H9 (cell line): ENCODE measurements at regions not wholly inside any gene's neighbourhood (a gene's known extent, or its start where the extent isn't known, plus 50 kb on each side); places are given as distances from the start of the nearest gene placed in this dataset.

Experiments used
- DNase-seq: peaks from one replicate; pipeline ENCODE4 v3.0.0-alpha.2; 2017
- H2AFZ ChIP-seq: one replicate; pipeline ENCODE4 v1.6.1; 2013; ENCODE audit warnings: mild to moderate bottlenecking, low read length, control low read depth, moderate library complexity
- H2AK5ac ChIP-seq: 2 replicates; pipeline ENCODE4 v1.6.1; 2013; ENCODE audit warnings: low read length, control low read depth, mixed read lengths; ENCODE audit not compliant: insufficient read length
- H2BK120ac ChIP-seq: one replicate; pipeline ENCODE4 v1.6.1; 2013; ENCODE audit warnings: low read depth, mild to moderate bottlenecking, low read length, control low read depth, inconsistent platforms; ENCODE audit not compliant: poor library complexity, severe bottlenecking
- H2BK12ac ChIP-seq: 2 replicates; pipeline ENCODE4 v1.6.1; 2013; ENCODE audit warnings: low read length, control low read depth, mixed read lengths, low read depth; ENCODE audit not compliant: insufficient read length
- H2BK15ac ChIP-seq: 2 replicates; pipeline ENCODE4 v1.6.1; 2013; ENCODE audit warnings: low read depth, low read length, control low read depth
- H2BK20ac ChIP-seq: one replicate; pipeline ENCODE4 v1.6.1; 2013; ENCODE audit warnings: low read depth, mild to moderate bottlenecking, low read length, control low read depth, inconsistent platforms; ENCODE audit not compliant: poor library complexity, severe bottlenecking
- H2BK5ac ChIP-seq: 2 replicates; pipeline ENCODE4 v1.6.1; 2013; ENCODE audit warnings: low read length, control low read depth, mixed read lengths; ENCODE audit not compliant: insufficient read length
- H3K14ac ChIP-seq: 2 replicates; pipeline ENCODE4 v1.6.1; 2013; ENCODE audit warnings: low read length, control low read depth; ENCODE audit not compliant: insufficient read depth
- H3K18ac ChIP-seq: 2 replicates; pipeline ENCODE4 v1.6.1; 2013; ENCODE audit warnings: low read depth, mild to moderate bottlenecking, mixed read lengths, low read length, control low read depth; ENCODE audit not compliant: insufficient read length
- H3K23ac ChIP-seq: 2 replicates; pipeline ENCODE4 v1.6.1; 2013; ENCODE audit warnings: low read length, control low read depth, mixed read lengths, low read depth; ENCODE audit not compliant: insufficient read length
- H3K23me2 ChIP-seq: 2 replicates; pipeline ENCODE4 v1.6.1; 2013; ENCODE audit warnings: low read depth, mild to moderate bottlenecking, mixed read lengths, low read length, control low read depth; ENCODE audit not compliant: insufficient read length, poor library complexity, severe bottlenecking
- H3K27ac ChIP-seq: 2 replicates; pipeline ENCODE4 v1.5.1; 2013; ENCODE audit warnings: low read length, control low read depth, mixed read lengths, low read depth; ENCODE audit not compliant: insufficient read length
- H3K27me3 ChIP-seq: 2 replicates; pipeline ENCODE4 v1.6.1; 2013; ENCODE audit warnings: low read length, control low read depth, inconsistent platforms; ENCODE audit not compliant: insufficient read depth
- H3K4ac ChIP-seq: 2 replicates; pipeline ENCODE4 v1.6.1; 2013; ENCODE audit warnings: low read depth, mild to moderate bottlenecking, control low read depth, inconsistent platforms, low read length, moderate library complexity
- H3K4me1 ChIP-seq: 2 replicates; pipeline ENCODE4 v1.6.1; 2013; ENCODE audit warnings: low read length, control low read depth, inconsistent platforms; ENCODE audit not compliant: insufficient read depth
- H3K4me2 ChIP-seq: 2 replicates; pipeline ENCODE4 v1.6.1; 2013; ENCODE audit warnings: low read length, control low read depth, mixed read lengths; ENCODE audit not compliant: insufficient read length, insufficient read depth
- H3K56ac ChIP-seq: 2 replicates; pipeline ENCODE4 v1.6.1; 2013; ENCODE audit warnings: low read depth, mild to moderate bottlenecking, mixed read lengths, low read length, control low read depth; ENCODE audit not compliant: insufficient read length
- H3K79me1 ChIP-seq: 2 replicates; pipeline ENCODE4 v1.6.1; 2013; ENCODE audit warnings: low read depth, mild to moderate bottlenecking, moderate library complexity, low read length, control low read depth, inconsistent platforms; ENCODE audit not compliant: insufficient read depth, poor library complexity, severe bottlenecking
- H3K79me2 ChIP-seq: 2 replicates; pipeline ENCODE4 v1.6.1; 2013; ENCODE audit warnings: low read length, control low read depth, inconsistent platforms; ENCODE audit not compliant: insufficient read depth
- H3K9ac ChIP-seq: 2 replicates; pipeline ENCODE4 v1.6.1; 2013; ENCODE audit warnings: low read length, control low read depth, mixed read lengths; ENCODE audit not compliant: insufficient read length; ENCODE audit errors: extremely low read depth
- H3K9me3 ChIP-seq: one replicate; pipeline ENCODE4 v1.6.1; 2013; ENCODE audit warnings: low read depth, low read length, inconsistent platforms; ENCODE audit not compliant: control insufficient read depth
- H3T11ph ChIP-seq: one replicate; pipeline ENCODE4 v1.6.1; 2013; ENCODE audit warnings: mild to moderate bottlenecking, low read length, control low read depth, inconsistent platforms
- H4K20me1 ChIP-seq: one replicate; pipeline ENCODE4 v1.6.1; 2013; ENCODE audit not compliant: control insufficient read depth, insufficient read length, insufficient read depth
- H4K5ac ChIP-seq: 2 replicates; pipeline ENCODE4 v1.6.1; 2013; ENCODE audit warnings: low read depth, mild to moderate bottlenecking, mixed read lengths, low read length, control low read depth; ENCODE audit not compliant: insufficient read length
- H4K8ac ChIP-seq: replicated peaks from 2 replicates; pipeline ENCODE4 v1.6.1; 2013; ENCODE audit warnings: low read length, control low read depth, mixed read lengths, low read depth; ENCODE audit not compliant: insufficient read length
- H4K91ac ChIP-seq: 2 replicates; pipeline ENCODE4 v1.6.1; 2013; ENCODE audit warnings: low read depth, mild to moderate bottlenecking, moderate library complexity, mixed read lengths, low read length, control low read depth; ENCODE audit not compliant: insufficient read length
- H3K27ac Mint-ChIP-seq, 3 experiments: 2 replicates in 2 of 3; 3 replicates in 1 of 3; pipeline ENCODE4 v1.8.0; 2020 to 2021; ENCODE audit warnings: mixed read lengths in 3 of 3, mild to moderate bottlenecking in 1 of 3, moderate library complexity in 1 of 3
- H3K27me3 Mint-ChIP-seq: 2 replicates; pipeline ENCODE4 v1.8.0; 2021; ENCODE audit warnings: low read depth, mild to moderate bottlenecking, moderate library complexity, mixed read lengths
- H3K36me3 Mint-ChIP-seq, 3 experiments: 2 replicates in 2 of 3; 3 replicates in 1 of 3; pipeline ENCODE4 v1.8.0; 2020 to 2021; ENCODE audit warnings: low read depth in 3 of 3, mixed read lengths in 3 of 3; ENCODE audit not compliant: insufficient read depth in 1 of 3
- H3K4me1 Mint-ChIP-seq, 2 experiments: 2 replicates each; pipeline ENCODE4 v1.8.0; 2020; ENCODE audit warnings: mixed read lengths in 2 of 2
- H3K4me3 Mint-ChIP-seq, 2 experiments: 2 replicates in 1 of 2; 3 replicates in 1 of 2; pipeline ENCODE4 v1.8.0; 2020 to 2021; ENCODE audit warnings: mild to moderate bottlenecking in 2 of 2, mixed read lengths in 2 of 2, moderate library complexity in 1 of 2
- H3K9me3 Mint-ChIP-seq, 2 experiments: 2 replicates in 1 of 2; 3 replicates in 1 of 2; pipeline ENCODE4 v1.8.0; 2020; ENCODE audit warnings: mild to moderate bottlenecking in 2 of 2, mixed read lengths in 2 of 2, moderate library complexity in 1 of 2
- WGBS: extraction: QIAGEN DNeasy Blood & Tissue Kit; methylation state at CpG from one replicate; pipeline ENCODE4 v1.1.7; 2013; ENCODE audit warnings: missing lambda C conversion rate, low lambda C conversion rate, mixed read lengths; ENCODE audit not compliant: insufficient read length; ENCODE audit errors: extremely low coverage; 5-methylcytosine and 5-hydroxymethylcytosine counted together
- TF ChIP-seq, protein P1 (sequence below): fragments of 200-600 bp; sonication (generic); conservative IDR thresholded peaks from 3 replicates; pipeline ENCODE4 v1.8.0; 2021; ENCODE audit warnings: antibody characterized with exemption, mild to moderate bottlenecking

DNA sequence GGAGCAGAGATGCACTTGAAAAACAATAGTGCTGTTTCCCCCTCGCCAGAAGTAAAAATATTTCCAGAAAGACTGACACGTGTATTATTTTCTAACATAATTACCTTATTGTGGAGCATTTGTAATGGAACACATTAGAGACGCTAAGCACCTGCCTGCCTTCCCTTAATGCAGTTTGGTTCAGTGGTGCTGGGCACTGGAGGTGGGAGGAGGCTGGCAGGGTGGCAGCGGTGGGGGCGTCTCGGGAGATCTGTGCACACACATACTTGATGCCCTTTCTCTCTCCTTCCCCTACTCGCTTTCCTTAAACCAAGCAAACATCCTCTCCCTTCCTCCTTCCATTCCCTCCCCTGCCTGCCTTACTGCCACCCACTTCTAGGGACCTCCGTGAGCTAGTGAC is 156.6 kb upstream of the SDK2 start:
- TF ChIP-seq, protein P1, sequence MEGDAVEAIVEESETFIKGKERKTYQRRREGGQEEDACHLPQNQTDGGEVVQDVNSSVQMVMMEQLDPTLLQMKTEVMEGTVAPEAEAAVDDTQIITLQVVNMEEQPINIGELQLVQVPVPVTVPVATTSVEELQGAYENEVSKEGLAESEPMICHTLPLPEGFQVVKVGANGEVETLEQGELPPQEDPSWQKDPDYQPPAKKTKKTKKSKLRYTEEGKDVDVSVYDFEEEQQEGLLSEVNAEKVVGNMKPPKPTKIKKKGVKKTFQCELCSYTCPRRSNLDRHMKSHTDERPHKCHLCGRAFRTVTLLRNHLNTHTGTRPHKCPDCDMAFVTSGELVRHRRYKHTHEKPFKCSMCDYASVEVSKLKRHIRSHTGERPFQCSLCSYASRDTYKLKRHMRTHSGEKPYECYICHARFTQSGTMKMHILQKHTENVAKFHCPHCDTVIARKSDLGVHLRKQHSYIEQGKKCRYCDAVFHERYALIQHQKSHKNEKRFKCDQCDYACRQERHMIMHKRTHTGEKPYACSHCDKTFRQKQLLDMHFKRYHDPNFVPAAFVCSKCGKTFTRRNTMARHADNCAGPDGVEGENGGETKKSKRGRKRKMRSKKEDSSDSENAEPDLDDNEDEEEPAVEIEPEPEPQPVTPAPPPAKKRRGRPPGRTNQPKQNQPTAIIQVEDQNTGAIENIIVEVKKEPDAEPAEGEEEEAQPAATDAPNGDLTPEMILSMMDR = no peak
- peaks cover 36% of the 10 kb centered on the region for H3K27me3 Mint-ChIP-seq
- H3K4me1 Mint-ChIP-seq = peaks cover 14 to 20% of the 10 kb centered on the region in 2 experiments
- no peak overlapping the region for H3K14ac ChIP-seq
- H3K9ac ChIP-seq = no peak overlapping the region
- no peak overlapping the region for H2BK20ac ChIP-seq
- peaks cover 0 to 5% (median 3%) of the 10 kb centered on the region in 3 experiments; a peak in 3 of 7 replicates for H3K36me3 Mint-ChIP-seq
- peaks cover 5 to 8% of the 10 kb centered on the region in 2 experiments for H3K9me3 Mint-ChIP-seq
- H3K27me3 ChIP-seq = peaks cover 3% of the 10 kb centered on the region; the same call in 1 of the 2 replicates
- H4K5ac ChIP-seq = no peak overlapping the region
- no peaks in the 10 kb centered on the region for H4K20me1 ChIP-seq
- no peak overlapping the region for H2AFZ ChIP-seq
- no peak overlapping the region for H3K23ac ChIP-seq
- H3K79me1 ChIP-seq = no peaks in the 10 kb centered on the region
- no peak overlapping the region for H3K27ac Mint-ChIP-seq
- H3K23me2 ChIP-seq = no peaks in the 10 kb centered on the region
- no peak overlapping the region for H2BK120ac ChIP-seq
- H3K9me3 ChIP-seq = no peaks in the 10 kb centered on the region
- H2AK5ac ChIP-seq = no peak overlapping the region
- no peak overlapping the region for H3K4ac ChIP-seq
- 100% methylated on average over 1 of the region's 8 CpGs for WGBS
- H3K56ac ChIP-seq = no peak overlapping the region
- no peak overlapping the region for H4K91ac ChIP-seq
- no peak overlapping the region for H3K18ac ChIP-seq
- no peak overlapping the region for H3K4me3 Mint-ChIP-seq
- no peaks in the 10 kb centered on the region for H3K79me2 ChIP-seq
- no peaks in the 10 kb centered on the region for H3K4me1 ChIP-seq
- H2BK15ac ChIP-seq = no peak overlapping the region
- H3T11ph ChIP-seq = no peak overlapping the region
- no peak overlapping the region for H2BK12ac ChIP-seq
- no peak for DNase-seq
- no peak overlapping the region for H3K4me2 ChIP-seq
- H2BK5ac ChIP-seq = no peak overlapping the region
- no peak overlapping the region for H3K27ac ChIP-seq
- no peak overlapping the region for H4K8ac ChIP-seq
